ENCODE measurements at regions not wholly inside any gene's neighbourhood (a gene's known extent, or its start where the extent isn't known, plus 50 kb on each side); places are given as distances from the start of the nearest gene placed in this dataset.

DNA sequence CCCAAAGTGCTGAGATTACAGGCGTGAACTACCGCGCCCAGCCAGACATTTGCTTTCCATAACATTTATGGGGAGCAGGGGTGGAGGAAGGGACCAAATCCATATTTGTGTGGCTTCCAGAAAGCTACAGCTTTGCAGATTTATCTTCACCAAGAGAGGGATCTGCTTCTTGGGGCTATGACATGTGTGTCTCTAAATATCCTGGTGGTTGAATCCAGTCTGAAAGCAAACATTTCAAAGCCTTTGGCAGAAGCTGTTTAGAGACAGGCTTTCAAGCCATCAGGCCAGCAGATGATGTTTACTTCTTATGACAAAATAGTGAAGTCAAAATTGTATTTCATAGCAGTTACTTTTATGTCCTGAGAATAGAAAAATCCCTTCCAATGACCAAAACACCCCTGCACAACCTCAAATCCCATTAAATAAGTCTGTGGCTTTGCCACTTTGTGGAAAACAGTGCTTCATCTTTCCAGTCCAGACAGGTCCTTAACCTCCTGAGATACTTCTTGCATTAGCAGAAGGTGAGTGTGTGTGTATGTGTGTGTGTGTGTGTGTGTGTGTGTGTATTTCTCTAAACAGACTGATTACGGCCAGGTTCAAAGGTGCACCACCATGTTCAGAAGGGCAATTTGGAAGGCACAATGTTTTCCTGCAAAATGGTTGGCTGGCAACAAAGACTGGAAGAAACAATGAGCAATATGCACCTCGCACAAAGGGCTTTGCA lies 191.4 kb upstream of the LRIG1 start:
- DNase-seq = no peak

DNA sequence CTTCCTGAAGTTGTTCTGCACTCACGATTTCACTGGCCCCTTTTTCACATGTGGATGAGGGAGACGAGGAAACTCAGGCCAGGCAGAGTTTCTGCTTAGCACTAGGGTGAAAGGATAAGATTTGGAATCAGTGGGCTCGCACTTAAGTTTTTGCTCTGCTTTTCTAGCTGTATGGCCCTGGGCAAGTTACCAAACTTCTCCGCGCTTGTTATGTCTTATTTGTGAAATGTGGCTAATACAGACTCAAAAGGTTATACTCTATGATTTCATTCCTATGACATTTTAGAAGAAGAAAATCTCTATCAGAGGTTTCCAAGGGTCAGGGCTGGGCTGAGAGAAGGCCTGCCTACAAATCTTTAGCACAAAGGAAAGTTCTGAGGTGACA lies 191.9 kb upstream of the LRIG1 start:
- DNase-seq = no peak

DNA sequence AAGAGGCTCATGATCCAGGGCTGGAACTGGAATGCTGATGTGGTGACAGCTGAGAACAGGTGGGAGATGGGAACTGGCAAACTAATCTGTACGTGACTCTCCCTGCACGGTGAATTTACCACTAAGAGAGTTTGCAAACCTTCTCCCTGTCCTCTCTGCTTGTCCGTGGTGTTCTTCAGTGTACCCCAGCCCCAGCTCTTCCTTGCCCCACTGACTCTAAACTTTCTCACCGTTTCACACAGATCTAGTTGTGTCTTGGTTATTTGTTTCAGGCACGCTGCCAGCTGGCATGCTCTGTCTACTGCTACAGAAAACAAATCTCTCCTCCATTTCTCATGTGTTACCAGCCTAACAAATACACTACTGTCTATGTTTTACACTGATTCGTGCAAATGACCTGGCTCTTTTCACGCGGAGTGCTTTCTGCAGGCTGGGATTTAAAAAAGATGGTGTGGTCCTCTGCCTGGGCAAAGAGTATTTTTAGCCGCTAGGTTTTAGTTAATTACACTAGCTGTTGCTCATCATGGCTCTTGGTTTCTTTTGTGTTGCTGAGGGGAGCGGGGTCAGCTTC lies 192.7 kb upstream of the LRIG1 start:
- peak; percentile 21 to 24 for DNase-seq

DNA sequence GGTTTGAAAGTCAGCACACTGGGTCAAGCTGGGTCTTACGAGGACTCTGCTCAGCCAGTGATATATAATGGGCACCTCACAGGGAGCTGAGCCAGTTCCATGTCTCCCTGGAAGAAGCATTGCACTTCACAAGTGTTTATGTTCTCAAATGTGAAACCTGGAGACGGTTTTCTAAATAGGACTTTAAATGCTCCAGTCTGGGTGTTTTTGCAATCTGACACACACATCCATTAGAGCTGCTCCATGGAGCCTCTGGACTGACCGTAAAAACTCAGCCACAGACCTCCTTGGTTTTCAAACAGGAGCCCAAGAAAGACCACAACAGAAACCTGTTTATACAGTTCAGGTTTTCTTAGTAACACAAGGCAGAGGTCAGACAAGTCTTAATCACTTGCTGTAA lies 201.3 kb upstream of the LRIG1 start:
- DNase-seq = no peak

DNA sequence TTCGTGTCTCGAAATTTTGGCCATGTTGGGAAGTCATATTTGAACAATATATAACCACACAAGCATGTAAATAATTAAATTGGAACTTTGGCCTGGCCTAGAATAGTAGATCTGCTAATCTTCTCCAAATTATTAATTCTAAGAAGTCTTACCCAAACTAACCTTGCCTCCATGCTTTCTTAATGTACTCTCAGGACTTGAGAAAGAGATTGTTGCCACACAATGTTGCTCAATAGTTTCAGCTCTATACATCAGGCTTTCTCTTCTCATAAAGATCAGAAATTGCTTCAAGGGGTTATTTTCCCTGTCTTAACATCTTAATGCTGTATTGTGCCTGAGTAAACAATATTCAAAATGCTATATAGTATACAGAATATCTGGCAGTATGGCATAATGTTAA lies 202.7 kb upstream of the LRIG1 start:
- DNase-seq = no peak

DNA sequence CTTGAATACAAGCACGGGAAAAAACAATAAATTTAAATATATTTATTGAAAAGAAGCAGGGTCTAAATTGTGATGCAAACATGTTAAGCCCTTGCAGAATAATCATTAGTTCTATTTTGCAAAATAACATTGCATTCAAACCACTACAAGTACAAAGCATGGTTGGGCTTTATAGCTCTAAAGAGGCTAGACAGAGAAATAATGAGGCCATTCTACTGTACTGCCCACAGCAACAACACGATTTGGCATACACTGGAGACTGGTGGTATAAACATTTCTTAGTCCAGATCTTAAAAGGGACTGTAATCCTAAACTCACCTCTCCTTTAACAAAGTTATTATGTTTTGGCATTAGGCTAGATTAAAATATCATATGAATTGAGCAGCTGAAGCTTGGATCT lies 204.3 kb upstream of the LRIG1 start:
- no peak for DNase-seq

DNA sequence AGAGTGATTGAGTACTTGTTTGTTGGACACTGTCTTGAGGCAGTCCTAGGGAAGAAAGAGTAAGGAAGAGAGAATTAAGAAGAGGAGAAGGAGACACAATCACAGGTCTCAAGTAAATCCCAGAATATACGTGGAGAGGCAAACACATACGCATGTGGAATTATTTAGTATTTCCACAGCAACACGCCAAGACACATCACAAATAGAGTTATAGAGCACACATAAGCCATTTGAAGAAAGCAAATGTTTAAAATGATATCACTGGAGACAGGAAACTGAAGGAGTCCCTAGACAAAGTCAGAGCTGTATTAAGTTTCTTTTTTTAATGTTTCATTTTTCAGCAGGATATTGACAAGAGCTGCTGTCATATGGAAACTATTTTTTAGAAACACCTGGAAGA lies 206.1 kb upstream of the LRIG1 start:
- DNase-seq = no peak

DNA sequence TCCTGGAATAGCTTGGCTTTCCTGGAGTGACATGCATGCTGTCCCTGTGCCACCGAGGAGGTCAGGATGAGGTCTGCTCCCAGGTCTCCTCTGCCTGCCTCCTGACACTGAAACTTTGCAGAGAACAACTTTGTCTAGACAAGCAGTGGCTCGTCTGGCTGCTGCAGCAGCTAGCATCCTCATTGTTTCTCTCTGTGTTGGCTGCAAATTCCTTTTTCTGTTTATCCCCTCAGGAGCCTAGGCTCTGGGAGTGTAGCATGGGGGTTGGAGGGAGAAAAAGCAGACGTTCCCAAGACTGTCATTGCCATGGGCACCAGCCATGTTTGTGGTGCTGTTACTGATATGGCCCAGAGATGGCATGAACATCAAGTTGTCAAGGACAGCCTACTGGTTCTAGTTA lies 208.7 kb upstream of the LRIG1 start:
- DNase-seq = no peak

DNA sequence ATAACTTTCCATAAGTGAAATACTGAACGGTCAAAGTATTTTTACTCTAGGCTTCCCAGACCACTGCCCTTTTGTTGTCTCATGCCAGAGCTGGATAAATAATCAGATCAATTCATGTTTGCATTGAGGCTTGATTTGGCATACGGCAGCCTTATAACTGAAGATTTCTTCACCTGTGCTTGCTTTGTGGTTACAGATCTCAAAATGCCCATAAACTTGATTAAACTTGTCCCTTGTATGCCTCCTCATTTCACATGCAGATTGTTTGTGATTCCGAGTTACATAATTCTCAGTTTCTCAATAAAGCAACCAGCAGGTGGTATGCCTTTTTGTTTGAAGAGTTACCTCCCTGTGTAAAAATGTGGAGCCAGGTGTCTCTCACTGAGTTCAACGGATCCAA lies 211.4 kb upstream of the LRIG1 start:
- no peak for DNase-seq

DNA sequence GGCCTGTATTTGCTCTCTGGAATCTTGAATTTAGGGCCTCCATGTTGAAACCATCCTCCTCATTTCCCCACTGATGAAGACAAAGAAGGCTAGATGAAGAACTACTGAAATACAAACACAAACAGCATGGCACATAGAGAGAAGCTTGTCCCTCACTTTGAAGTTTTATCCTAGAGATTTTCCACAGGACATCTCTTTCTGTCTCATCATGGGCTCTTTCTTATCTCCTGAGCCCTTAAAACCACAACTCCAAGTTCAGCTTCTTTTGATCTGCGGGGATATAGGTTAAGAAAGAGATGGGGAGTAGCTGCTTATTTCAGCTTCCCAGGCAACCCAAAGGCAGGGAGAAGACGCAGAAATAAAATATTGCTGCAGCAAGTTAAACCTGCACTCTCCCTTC lies 213.1 kb upstream of the LRIG1 start:
- DNase-seq = no peak

DNA sequence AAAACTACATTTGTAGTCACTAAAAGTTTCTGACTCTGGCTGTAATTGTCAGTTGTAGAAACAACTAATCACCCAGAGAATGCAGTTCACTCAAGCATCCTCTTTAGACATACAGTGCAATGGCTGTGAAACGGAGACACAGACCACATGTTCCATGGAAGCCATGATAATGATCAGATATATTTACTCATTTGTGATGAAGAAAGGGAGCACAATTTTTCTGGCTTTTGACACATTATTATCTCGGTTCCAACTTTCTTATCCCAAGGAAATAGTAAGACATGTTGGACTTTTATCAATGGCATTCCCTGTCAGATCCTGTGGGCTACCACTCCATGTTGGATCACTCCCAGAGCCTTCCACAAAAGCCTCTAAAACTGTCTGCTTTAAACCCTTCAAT lies 215.0 kb upstream of the LRIG1 start:
- no peak for DNase-seq

DNA sequence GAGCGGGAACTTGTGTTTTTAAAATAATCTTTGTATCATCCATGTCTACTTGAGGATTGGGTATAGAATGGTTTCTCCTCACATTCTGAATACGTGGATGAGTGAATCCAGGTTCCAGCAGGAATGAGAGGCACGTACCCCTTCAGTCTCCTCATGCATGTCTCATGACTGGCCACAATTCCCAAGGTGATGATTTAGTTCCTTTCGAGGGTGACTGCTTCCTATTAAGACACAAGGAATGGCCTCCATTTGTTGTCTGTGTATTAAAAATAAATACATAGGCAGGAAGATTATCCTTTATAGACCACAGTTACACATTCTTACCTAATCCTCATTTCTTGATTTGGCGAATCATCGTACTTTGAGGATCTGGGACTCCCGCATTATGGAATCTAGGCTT lies 217.0 kb upstream of the LRIG1 start:
- DNase-seq = no peak

DNA sequence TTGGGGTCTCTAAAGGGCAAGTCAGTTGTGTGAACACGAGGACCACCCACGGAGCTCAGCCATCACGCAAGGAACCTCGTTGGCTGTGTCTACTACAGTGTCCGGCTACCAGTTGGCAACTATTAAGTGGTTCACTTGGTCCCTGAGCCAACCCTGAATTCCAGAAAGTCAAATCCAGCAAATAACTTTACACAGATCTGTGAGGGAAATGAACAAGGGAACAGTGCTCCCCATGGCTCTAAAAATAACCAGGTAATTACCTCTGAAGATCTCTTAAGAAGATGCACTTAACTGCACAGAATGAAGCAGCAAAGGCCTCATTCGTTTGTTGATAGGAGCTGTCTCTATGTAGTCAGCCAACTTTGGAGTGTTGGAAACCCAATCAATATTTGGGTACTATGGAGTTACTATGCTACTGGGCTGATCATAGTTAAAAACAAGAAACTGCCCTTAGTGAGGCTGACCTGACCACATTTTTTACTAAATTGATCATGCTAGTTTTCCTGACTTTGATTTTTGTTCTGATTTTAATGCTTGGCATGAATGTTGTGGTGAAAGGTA lies 219.1 kb upstream of the LRIG1 start:
- DNase-seq = no peak

DNA sequence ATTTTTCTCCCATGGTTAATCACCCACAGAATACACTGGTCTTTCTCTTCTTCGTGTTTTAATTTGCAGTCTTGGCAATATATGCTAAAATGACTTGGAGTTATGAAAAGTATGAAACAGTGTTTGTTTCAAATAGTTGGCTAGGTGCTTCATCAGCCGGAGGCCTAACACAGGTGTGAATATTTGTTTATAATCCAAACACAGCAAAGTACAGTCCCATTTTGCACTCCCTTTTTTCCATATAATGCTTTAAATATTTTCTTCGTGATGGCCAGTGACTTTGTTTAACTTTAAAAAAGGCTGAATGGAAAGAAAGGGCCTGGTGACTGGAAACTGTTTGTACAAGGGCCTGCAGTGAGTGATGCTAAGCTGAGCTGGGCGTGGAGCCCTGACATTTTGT lies 219.7 kb upstream of the LRIG1 start:
- no peak for DNase-seq

DNA sequence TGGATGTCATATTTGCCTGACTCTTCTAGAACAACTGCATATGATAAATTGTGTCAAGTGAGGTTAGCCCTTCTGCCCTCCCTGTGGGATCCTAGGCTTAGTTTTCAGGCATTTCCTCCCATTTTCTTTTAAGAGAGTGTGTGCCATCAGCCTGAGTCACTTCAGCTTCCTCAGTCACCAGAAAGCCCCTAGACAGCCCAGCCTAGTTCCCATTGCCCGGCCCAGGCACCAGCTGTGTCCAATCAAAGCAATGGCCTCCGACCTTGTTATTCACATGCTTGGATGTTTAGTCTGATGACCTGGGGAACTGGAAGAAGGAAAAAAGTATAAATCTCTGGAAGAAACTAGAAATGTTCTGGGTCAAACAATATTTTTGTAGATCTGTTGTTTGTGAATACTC lies 221.9 kb upstream of the LRIG1 start:
- no peak for DNase-seq

DNA sequence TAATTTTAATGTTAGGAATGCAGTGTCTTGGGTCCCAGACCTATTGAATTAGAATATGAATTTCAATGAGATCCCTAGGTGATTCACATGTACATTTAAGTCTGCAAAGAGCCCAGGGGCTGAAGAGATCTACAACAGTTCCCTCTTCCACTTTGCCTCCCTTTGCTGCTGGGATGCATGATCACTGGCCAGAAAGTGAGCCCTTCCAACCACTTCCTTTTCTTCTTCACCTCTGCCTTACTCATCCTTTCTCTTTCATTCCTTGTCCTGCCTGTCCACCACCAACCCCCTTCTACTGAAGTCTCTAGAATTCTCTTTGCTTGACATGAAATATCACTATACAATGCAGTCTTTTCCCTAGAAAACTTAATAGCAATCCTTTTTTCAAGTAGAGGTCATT lies 222.4 kb upstream of the LRIG1 start:
- DNase-seq = no peak

DNA sequence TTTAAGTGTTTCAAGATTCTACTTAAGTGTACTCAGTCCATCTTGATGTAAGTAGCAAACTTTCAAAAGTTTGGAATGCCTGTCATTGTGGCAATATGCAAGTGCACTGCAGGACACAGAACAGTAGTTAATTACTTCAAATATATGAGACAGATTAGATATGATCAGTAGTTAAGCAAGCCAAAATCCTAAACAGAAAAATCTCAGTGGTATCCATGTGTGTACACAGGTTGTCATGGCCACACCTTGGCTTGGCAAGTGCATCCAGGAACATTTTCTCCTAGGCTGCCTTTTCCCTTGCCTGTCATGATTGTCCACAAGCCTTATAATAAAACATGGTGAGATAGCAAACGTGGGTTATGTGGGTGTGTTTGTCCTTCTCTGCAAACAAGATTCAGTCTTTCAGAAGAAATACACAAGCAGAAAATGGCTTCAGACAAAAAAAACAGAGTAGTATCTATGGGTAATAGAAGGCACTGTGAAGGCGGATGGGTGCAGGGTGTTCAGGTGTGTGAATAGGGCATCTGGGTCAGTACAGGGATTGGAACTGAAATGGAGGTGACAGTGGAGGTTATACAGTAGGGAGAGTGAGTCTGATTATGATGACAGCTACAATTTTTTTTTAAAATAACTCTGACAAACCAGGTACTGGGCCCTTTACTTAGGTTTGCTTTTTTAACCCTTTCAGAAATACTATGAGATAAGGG lies 229.0 kb upstream of the LRIG1 start:
- no peak for DNase-seq

DNA sequence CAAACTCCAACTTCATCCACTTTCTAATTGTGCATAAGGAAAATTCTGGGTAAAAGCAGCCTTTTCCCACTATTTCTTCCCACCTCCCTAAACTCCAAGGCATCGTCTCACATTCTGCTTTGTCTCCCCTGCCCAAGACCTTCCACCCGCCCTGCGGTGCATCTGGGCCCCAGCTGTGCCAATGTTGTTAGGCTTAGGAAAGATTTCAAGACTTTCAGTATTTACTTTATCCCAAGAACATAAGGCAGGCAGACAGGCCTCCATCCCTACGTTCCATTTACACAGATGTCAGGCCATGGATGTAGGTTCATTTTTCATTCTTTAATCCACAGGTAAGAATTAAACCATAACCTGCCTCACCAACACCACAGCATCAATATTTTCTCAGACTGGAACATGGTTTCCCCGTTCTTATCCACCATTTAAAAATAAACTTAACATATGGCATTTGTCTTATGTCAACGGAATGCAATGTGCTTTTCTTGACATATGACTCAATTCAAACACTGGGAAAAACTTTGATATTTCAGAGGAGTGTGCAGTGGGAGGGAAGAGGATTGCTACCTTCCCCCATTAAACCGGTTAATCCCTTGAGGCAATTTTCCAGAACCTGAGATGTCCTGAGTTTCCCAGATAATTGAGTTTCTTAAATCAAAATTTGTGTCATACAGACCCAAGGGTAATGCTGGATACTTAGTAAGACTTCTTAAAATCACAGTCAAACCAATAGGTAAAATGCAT lies 238.0 kb upstream of the LRIG1 start:
- no peak for DNase-seq

DNA sequence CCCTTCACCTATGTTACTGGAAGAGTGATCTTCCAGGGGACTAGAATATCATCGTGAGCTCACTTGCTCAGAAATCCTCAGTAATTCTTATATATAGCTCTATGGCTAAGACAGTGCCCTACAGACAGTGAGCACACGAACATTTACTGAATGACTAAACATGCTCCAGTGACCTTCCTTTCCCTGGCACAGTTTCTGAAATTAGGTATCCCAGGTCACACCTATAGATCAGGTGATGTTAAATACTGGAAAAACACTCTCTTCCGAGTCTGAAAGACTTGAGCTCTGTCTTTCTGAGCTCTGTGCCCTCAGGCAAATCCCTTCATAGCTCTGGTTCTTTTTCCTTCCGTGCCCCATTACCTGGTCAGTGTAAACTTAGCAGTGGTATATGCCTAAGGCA lies 239.4 kb upstream of the LRIG1 start:
- DNase-seq = no peak

DNA sequence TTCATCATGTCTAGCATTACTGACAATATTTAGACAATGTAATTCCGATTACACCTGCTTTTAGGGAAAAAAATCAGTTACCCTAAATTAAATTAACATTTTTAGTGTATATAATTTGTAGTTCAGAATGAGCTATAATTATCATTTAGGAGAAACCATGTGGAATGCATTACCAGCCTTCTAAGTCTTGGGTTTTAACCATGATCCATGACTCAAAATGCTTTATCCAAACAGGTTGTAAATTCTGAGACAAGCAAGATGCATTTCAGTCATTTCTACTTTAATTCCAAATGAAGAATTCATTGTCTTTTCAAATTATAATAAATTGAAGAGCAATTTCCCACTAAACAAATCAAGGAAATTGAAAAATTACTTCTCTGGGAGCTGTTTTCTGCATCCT lies 243.7 kb upstream of the LRIG1 start:
- DNase-seq = no peak

DNA sequence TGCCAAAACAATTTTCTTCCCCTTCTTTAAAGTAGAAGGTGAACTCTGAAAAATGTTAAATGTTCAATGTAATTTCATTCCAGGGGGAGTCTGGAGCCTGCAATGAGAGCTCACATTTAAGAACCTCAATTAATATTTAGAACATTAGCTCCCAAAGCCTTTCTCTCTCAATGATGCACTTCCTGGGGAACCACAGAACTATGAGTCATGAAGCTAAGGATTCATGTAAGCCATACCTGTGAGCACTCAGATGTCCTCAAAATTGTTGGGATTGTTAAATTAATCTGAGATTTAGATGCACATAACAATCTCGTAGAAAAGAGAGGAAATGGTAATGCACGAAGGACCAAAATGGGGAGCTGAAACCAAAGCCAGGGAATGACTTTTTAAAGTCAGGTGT lies 244.2 kb upstream of the LRIG1 start:
- no peak for DNase-seq

DNA sequence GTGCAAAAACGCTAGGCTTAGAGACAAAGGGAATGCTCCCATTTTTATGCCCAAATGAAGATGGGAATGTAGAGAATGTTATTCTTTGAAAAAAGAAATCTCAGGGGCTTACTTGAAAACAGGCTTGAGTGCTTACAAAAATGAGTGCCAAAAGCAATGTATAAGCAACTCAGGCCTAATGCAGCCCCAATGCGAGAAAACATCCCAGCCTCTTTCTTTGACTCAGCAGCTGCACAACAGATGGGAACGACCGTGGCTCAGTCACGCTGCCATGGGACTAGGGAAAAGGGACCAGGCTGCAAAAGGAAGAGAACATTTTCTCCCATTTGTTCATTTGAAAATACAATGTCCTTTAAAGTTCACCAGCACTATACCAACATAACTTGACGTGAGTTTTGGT lies 246.4 kb upstream of the LRIG1 start:
- no peak for DNase-seq

DNA sequence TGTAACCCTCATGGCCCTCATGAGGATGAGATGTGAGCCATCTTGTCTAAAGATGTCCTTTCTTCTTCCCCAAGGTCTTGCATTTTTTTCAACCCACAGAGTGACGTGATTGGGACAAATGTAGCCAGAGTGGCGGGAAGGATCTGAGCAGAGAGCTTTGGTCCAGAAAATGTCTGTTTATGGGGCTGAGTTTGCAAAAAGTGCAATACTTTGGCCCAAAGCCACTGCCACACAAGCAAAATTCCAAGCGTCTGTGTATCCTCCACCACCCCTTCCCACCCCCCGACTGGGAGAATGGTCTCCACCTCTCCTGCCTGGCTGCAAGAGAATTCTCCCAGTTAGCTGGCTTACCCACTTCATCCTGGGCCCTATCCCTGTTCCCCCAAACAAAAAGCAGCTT lies 246.9 kb upstream of the LRIG1 start:
- DNase-seq = no peak

Measured in right lung (tissue), 2 donors.